Sigmoid colon (tissue), 6 donors: ENCODE measurements at regions not wholly inside any gene's neighbourhood (a gene's known extent, or its start where the extent isn't known, plus 50 kb on each side); places are given as distances from the start of the nearest gene placed in this dataset.

Experiments
- DNase-seq: peaks from one replicate; pipeline ENCODE4 v3.0.0-alpha.2; 2019
- H3K27ac ChIP-seq, 4 donors: fragments of 200-600 bp; sonication (generic); one replicate each; pipeline ENCODE4 v1.5.1; 2016 to 2019; ENCODE audit warnings: mild to moderate bottlenecking in 1 of 4
- H3K27me3 ChIP-seq, 3 donors: fragments of 200-600 bp; sonication (generic); one replicate each; pipeline ENCODE4 v1.5.1; 2019; ENCODE audit warnings: mild to moderate bottlenecking in 1 of 3
- H3K36me3 ChIP-seq, 4 donors: fragments of 200-600 bp; sonication (generic); one replicate each; pipeline ENCODE4 v1.5.1; 2016 to 2019
- H3K4me1 ChIP-seq, 4 donors: fragments of 200-600 bp; sonication (generic); one replicate each; pipeline ENCODE4 v1.5.1; 2017 to 2019
- H3K4me3 ChIP-seq, 4 donors: fragments of 200-600 bp; sonication (generic); one replicate each; pipeline ENCODE4 v1.5.1; 2017 to 2019; ENCODE audit warnings: mild to moderate bottlenecking in 2 of 4, moderate library complexity in 1 of 4
- H3K9me3 ChIP-seq, 4 donors: fragments of 200-600 bp in 3 of 4; sonication (generic) in 3 of 4; one replicate each; pipeline versions ENCODE4 v1.5.1 to v1.6.1; 2013 to 2019
- EP300 ChIP-seq, 4 donors: sonication (generic); formaldehyde crosslinking; IDR thresholded peaks; one replicate each; pipeline ENCODE4 v1.6.1; 2017; ENCODE audit warnings: antibody characterized with exemption in 4 of 4
- POLR2A ChIP-seq, 2 donors: fragments of 450-650 bp; IDR thresholded peaks; one replicate each; pipeline ENCODE4 v1.6.1; 2016; ENCODE audit warnings: antibody characterized with exemption in 2 of 2, mild to moderate bottlenecking in 2 of 2, moderate library complexity in 2 of 2
- POLR2AphosphoS5 ChIP-seq, 4 donors: sonication (generic); formaldehyde crosslinking; IDR thresholded peaks; one replicate each; pipeline ENCODE4 v1.6.1; 2017; ENCODE audit warnings: antibody characterized with exemption in 4 of 4
- WGBS, 2 donors: extraction: QIAGEN DNeasy Blood & Tissue Kit; methylation state at CpG; one replicate each; pipeline ENCODE4 v1.1.7; 2013; 5-methylcytosine and 5-hydroxymethylcytosine counted together
- intact Hi-C: fragments of 100-400 bp; cut with DNase I; formaldehyde crosslinking; loops from one replicate; pipeline ENCODE4 v1.15.1; 2023
- TF ChIP-seq, protein P1 (sequence below), 4 experiments: fragments of 450-650 bp in 3 of 4; fragments of 200-600 bp in 1 of 4; IDR thresholded peaks; one replicate each; pipeline ENCODE4 v1.5.1; 2016 to 2019; ENCODE audit warnings: antibody characterized with exemption in 4 of 4, mild to moderate bottlenecking in 3 of 4, moderate library complexity in 2 of 4
- donor health status: healthy with polysubstance abuse.
- donor health status: healthy.

DNA sequence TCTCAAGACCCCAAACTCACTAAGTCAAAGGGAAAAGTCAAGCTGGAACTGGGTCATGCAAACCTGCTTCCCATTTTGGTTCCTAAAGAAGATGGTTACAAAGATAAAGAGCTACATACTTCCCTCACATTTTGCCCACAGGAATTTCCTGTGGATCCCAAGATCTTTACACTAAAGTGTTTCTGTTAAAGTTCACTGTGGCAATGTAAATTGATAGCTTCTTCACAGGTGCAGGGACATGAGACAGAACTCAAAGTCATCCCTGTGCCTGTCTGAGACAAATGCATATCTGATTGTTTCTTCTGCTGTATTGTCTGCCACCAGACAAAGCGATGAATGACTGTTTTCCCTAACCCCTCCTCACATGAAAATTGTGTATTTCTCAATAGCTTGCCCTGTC lies 567.8 kb downstream of the ZIC1 start:
- TF ChIP-seq EP300 (IDR thresholded peaks at IDR 0.05) (no peak), POLR2AphosphoS5 (IDR thresholded peaks at IDR 0.05) (no peak), POLR2A (IDR thresholded peaks at IDR 0.05) (no peak)
- TF ChIP-seq, protein P1, sequence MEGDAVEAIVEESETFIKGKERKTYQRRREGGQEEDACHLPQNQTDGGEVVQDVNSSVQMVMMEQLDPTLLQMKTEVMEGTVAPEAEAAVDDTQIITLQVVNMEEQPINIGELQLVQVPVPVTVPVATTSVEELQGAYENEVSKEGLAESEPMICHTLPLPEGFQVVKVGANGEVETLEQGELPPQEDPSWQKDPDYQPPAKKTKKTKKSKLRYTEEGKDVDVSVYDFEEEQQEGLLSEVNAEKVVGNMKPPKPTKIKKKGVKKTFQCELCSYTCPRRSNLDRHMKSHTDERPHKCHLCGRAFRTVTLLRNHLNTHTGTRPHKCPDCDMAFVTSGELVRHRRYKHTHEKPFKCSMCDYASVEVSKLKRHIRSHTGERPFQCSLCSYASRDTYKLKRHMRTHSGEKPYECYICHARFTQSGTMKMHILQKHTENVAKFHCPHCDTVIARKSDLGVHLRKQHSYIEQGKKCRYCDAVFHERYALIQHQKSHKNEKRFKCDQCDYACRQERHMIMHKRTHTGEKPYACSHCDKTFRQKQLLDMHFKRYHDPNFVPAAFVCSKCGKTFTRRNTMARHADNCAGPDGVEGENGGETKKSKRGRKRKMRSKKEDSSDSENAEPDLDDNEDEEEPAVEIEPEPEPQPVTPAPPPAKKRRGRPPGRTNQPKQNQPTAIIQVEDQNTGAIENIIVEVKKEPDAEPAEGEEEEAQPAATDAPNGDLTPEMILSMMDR (IDR thresholded peaks at IDR 0.05): no peak
- WGBS, 2 donors: 88 to 91% methylated on average over 1 of the region's 1 CpG
- no peaks in the 10 kb centered on the region for H3K9me3 ChIP-seq
- intact Hi-C loops: no loop called here
- no peaks in the 10 kb centered on the region for H3K36me3 ChIP-seq
- H3K4me1 ChIP-seq: no peaks in the 10 kb centered on the region
- no peak overlapping the region for H3K27ac ChIP-seq
- H3K4me3 ChIP-seq: no peak overlapping the region
- DNase-seq: no peak
- H3K27me3 ChIP-seq: no peaks in the 10 kb centered on the region

DNA sequence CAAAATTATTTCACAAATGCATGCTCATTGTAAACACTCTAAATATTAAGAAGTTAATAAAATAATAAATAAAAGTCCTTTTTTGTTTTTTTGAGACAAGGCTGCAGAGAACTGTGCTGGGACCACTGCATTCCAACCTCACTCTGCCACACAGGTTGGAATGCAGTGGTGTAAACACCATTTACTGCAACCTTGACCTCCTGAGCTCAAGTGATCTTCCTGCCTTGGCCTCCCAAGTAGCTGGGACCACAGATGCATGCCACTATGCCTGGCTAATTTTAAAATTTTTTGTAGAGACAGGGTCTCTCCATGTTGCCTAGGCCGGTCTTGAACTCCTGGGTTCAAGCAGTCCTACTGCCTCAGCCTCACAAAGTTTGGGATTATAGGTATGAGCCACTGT lies 578.4 kb downstream of the ZIC1 start:
- intact Hi-C loops: no loop called here
- WGBS, 2 donors: 73 to 89% methylated on average over 1 of the region's 1 CpG

DNA sequence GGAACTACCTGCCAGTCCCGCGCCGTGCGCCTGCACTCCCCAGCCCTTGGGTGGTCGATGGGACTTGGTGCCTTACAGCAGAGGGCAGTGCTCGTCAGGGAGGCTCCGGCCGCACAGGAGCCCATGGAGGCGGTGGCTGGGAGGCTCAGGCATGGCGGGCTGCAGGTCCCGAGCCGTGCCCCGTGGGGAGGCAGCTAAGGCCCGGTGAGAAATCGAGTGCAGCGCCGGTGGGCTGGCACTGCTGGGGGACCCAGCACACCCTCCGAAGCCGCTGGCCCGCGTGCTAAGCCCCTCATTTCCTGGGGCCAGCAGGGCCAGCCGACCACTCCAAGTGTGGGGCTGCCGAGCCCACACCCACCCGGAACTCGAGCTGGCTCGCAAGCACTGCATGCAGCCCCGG lies 580.2 kb downstream of the ZIC1 start:
- intact Hi-C loops: no loop called here
- no peak for TF ChIP-seq POLR2A (IDR thresholded peaks at IDR 0.05)
- TF ChIP-seq, protein P1 (IDR thresholded peaks at IDR 0.05): no peak
- no peak for TF ChIP-seq EP300 (IDR thresholded peaks at IDR 0.05)
- no peak for TF ChIP-seq POLR2AphosphoS5 (IDR thresholded peaks at IDR 0.05)
- Histone ChIP-seq H3K27me3 (no peaks in the 10 kb centered on the region), H3K9me3 (no peaks in the 10 kb centered on the region), H3K4me3 (no peak overlapping the region), H3K27ac (no peak overlapping the region), H3K36me3 (no peaks in the 10 kb centered on the region), H3K4me1 (no peaks in the 10 kb centered on the region)
- WGBS, 2 donors: 94 to 96% methylated on average over 27 of the region's 27 CpGs
- no peak for DNase-seq

More for the DNA sequence above, 578.4 kb downstream of the ZIC1 start:
- H3K4me1 ChIP-seq: no peaks in the 10 kb centered on the region
- no peaks in the 10 kb centered on the region for H3K9me3 ChIP-seq
- no peaks in the 10 kb centered on the region for H3K27me3 ChIP-seq
- TF ChIP-seq POLR2AphosphoS5 (IDR thresholded peaks at IDR 0.05) (no peak), EP300 (IDR thresholded peaks at IDR 0.05) (no peak), POLR2A (IDR thresholded peaks at IDR 0.05) (no peak)
- TF ChIP-seq, protein P1 (IDR thresholded peaks at IDR 0.05): no peak
- no peak for DNase-seq
- H3K4me3 ChIP-seq: no peak overlapping the region
- no peak overlapping the region for H3K27ac ChIP-seq
- no peaks in the 10 kb centered on the region for H3K36me3 ChIP-seq

DNA sequence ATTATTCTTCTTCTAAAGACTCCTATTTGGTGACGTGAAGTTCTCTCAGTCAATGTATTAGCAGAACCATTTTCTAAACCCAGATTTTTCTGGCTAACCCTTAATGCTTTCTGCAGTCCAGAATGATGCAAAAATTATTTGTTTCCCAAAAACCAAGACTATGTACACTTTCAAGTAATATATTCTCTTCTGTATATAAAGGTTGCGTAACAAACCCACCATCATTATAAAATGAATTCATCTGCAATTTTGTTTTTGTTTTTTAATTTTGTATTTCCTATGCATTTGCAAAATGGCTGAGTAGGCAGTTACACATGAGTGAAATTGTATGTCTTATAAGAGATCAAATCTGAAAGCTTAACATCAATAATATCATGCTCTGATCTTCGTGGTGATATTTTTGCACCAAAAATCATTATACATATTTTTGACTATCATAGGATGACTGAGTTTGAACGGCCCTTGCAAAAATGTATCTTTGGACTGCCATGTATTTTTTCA lies 593.6 kb downstream of the ZIC1 start:
- no peaks in the 10 kb centered on the region for H3K9me3 ChIP-seq
- 79 to 85% methylated on average over 4 of the region's 4 CpGs for WGBS, 2 donors
- intact Hi-C loops: no loop called here
- H3K27me3 ChIP-seq: no peaks in the 10 kb centered on the region
- H3K4me3 ChIP-seq: no peak overlapping the region
- no peak overlapping the region for H3K27ac ChIP-seq
- H3K4me1 ChIP-seq: no peaks in the 10 kb centered on the region
- TF ChIP-seq POLR2AphosphoS5 (IDR thresholded peaks at IDR 0.05): no peak
- no peak for TF ChIP-seq EP300 (IDR thresholded peaks at IDR 0.05)
- TF ChIP-seq, protein P1 (IDR thresholded peaks at IDR 0.05): no peak
- no peak for TF ChIP-seq POLR2A (IDR thresholded peaks at IDR 0.05)
- no peak for DNase-seq
- H3K36me3 ChIP-seq: no peaks in the 10 kb centered on the region

DNA sequence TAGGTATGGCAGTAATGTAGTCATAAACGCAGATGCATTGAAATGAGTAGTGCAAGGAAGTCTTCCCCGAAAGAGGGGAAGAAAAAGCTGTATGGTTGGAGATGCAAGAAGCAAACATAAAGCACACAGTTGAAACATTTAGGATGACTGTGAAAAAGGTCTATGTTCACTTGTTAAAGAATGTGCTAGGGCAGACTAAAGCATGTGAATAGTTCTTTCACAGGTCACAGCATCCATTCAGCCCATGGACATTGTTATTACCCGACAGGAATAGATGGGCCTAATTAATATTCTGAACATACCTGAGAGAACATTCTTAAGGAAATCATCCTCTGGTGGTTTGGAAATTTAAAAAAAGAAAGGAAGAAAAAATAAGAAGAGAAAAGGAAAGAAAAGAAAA lies 595.2 kb downstream of the ZIC1 start:
- Histone ChIP-seq H3K4me3 (no peak overlapping the region), H3K36me3 (no peaks in the 10 kb centered on the region), H3K27me3 (no peaks in the 10 kb centered on the region), H3K9me3 (no peaks in the 10 kb centered on the region), H3K27ac (no peak overlapping the region), H3K4me1 (no peaks in the 10 kb centered on the region)
- DNase-seq: no peak
- WGBS, 2 donors: 75 to 80% methylated on average over 3 of the region's 3 CpGs
- TF ChIP-seq EP300 (IDR thresholded peaks at IDR 0.05): no peak
- TF ChIP-seq, protein P1 (IDR thresholded peaks at IDR 0.05): no peak
- intact Hi-C loops: no loop called here
